Activated CD8-positive, alpha-beta memory T cell treated with anti-CD3 and anti-CD28 coated beads, Interleukin-2, amount 10 ng/mL, durations not matched to agents 7 days and 5 days (primary cell): ENCODE measurements at regions not wholly inside any gene's neighbourhood (a gene's known extent, or its start where the extent isn't known, plus 50 kb on each side); places are given as distances from the start of the nearest gene placed in this dataset.

ENCODE experiments used
- ATAC-seq: fragments of 150-1000 bp; cut with Tn5 transposase; one replicate; pipeline ENCODE4 v1.10.0; 2021; ENCODE audit warnings: moderate library complexity
- CTCF ChIA-PET: fragments of 350-600 bp; sonication (Branson Sonifier 250); formaldehyde crosslinking; loops from one replicate; lab custom pipeline; 2021; ENCODE audit warnings: antibody characterized with exemption; lab: Charles Lee
- DNase-seq: peaks from one replicate; pipeline ENCODE4 v3.0.0-alpha.2; 2020
- H3K27ac Mint-ChIP-seq: one replicate; pipeline ENCODE4 v1.8.0; 2021; ENCODE audit warnings: mild to moderate bottlenecking, mixed read lengths
- H3K27me3 Mint-ChIP-seq: one replicate; pipeline ENCODE4 v1.8.0; 2021; ENCODE audit warnings: mixed read lengths
- H3K36me3 Mint-ChIP-seq: one replicate; pipeline ENCODE4 v1.8.0; 2021; ENCODE audit warnings: mild to moderate bottlenecking, mixed read lengths
- H3K4me1 Mint-ChIP-seq: one replicate; pipeline ENCODE4 v1.8.0; 2021; ENCODE audit warnings: mixed read lengths
- H3K4me3 Mint-ChIP-seq: one replicate; pipeline ENCODE4 v1.8.0; 2021; ENCODE audit warnings: mild to moderate bottlenecking, moderate library complexity, mixed read lengths
- H3K9me3 Mint-ChIP-seq: one replicate; pipeline ENCODE4 v1.8.0; 2022; ENCODE audit warnings: low read depth, mixed read lengths

GRCh38 chr5:14090755-14091154 is 52.4 kb upstream of the TRIO start:
- Mint-ChIP-seq H3K9me3 (peaks cover 4% of the 10 kb centered on the region), H3K27ac (no peak overlapping the region), H3K27me3 (no peaks in the 10 kb centered on the region), H3K4me3 (no peak overlapping the region), H3K4me1 (no peaks in the 10 kb centered on the region), H3K36me3 (no peaks in the 10 kb centered on the region)
- ATAC-seq (no peak), DNase-seq (no peak)
- CTCF ChIA-PET = no interaction called here

- ATAC-seq (no peak), DNase-seq (no peak)
- H3K9me3 Mint-ChIP-seq = peaks cover 4% of the 10 kb centered on the region
- no peak overlapping the region for H3K4me3 Mint-ChIP-seq
- no peak overlapping the region for H3K27ac Mint-ChIP-seq
- H3K4me1 Mint-ChIP-seq = no peaks in the 10 kb centered on the region
- CTCF ChIA-PET = no interaction called here
- no peaks in the 10 kb centered on the region for H3K27me3 Mint-ChIP-seq
- no peaks in the 10 kb centered on the region for H3K36me3 Mint-ChIP-seq
Measured at GRCh38 chr5:14090290-14090689, 52.9 kb upstream of the TRIO start.

GRCh38 chr5:14089198-14089597 is 53.9 kb upstream of the TRIO start:
- Mint-ChIP-seq H3K27me3 (no peaks in the 10 kb centered on the region), H3K27ac (no peak overlapping the region), H3K4me1 (no peaks in the 10 kb centered on the region), H3K4me3 (no peak overlapping the region), H3K9me3 (peaks cover 4% of the 10 kb centered on the region), H3K36me3 (no peaks in the 10 kb centered on the region)
- no peak for DNase-seq
- ATAC-seq = no peak
- CTCF ChIA-PET = no interaction called here

GRCh38 chr5:14086261-14086660 is 56.9 kb upstream of the TRIO start:
- Mint-ChIP-seq H3K4me1 (no peaks in the 10 kb centered on the region), H3K9me3 (peaks cover 4% of the 10 kb centered on the region), H3K4me3 (no peak overlapping the region), H3K27me3 (no peaks in the 10 kb centered on the region), H3K36me3 (no peaks in the 10 kb centered on the region), H3K27ac (no peak overlapping the region)
- no peak for ATAC-seq
- CTCF ChIA-PET = no interaction called here
- no peak for DNase-seq

GRCh38 chr5:14082973-14083372 is 60.2 kb upstream of the TRIO start:
- no peaks in the 10 kb centered on the region for H3K4me1 Mint-ChIP-seq
- no peaks in the 10 kb centered on the region for H3K27me3 Mint-ChIP-seq
- CTCF ChIA-PET = no interaction called here
- no peak for DNase-seq
- H3K27ac Mint-ChIP-seq = no peak overlapping the region
- H3K9me3 Mint-ChIP-seq = peaks cover 3% of the 10 kb centered on the region
- H3K36me3 Mint-ChIP-seq = no peaks in the 10 kb centered on the region
- H3K4me3 Mint-ChIP-seq = no peak overlapping the region
- no peak for ATAC-seq

- CTCF ChIA-PET = no interaction called here
- ATAC-seq (no peak), DNase-seq (no peak)
- Mint-ChIP-seq H3K9me3 (peaks cover 3% of the 10 kb centered on the region), H3K27me3 (no peaks in the 10 kb centered on the region), H3K4me3 (no peak overlapping the region), H3K36me3 (no peaks in the 10 kb centered on the region), H3K27ac (no peak overlapping the region), H3K4me1 (no peaks in the 10 kb centered on the region)
Measured at GRCh38 chr5:14082523-14082922, 60.6 kb upstream of the TRIO start.

GRCh38 chr5:14081791-14082190 is 61.4 kb upstream of the TRIO start:
- CTCF ChIA-PET = no interaction called here
- no peaks in the 10 kb centered on the region for H3K9me3 Mint-ChIP-seq
- no peak for ATAC-seq
- H3K27me3 Mint-ChIP-seq = no peaks in the 10 kb centered on the region
- DNase-seq = no peak
- H3K4me3 Mint-ChIP-seq = no peak overlapping the region
- H3K27ac Mint-ChIP-seq = no peak overlapping the region
- H3K4me1 Mint-ChIP-seq = no peaks in the 10 kb centered on the region
- H3K36me3 Mint-ChIP-seq = no peaks in the 10 kb centered on the region

- no peak overlapping the region for H3K4me3 Mint-ChIP-seq
- H3K27ac Mint-ChIP-seq = no peak overlapping the region
- CTCF ChIA-PET = no interaction called here
- no peaks in the 10 kb centered on the region for H3K27me3 Mint-ChIP-seq
- DNase-seq = no peak
- no peaks in the 10 kb centered on the region for H3K9me3 Mint-ChIP-seq
- H3K36me3 Mint-ChIP-seq = no peaks in the 10 kb centered on the region
- no peak for ATAC-seq
- H3K4me1 Mint-ChIP-seq = no peaks in the 10 kb centered on the region
Measured at GRCh38 chr5:14078716-14079115, 64.4 kb upstream of the TRIO start.

- H3K4me1 Mint-ChIP-seq = no peaks in the 10 kb centered on the region
- CTCF ChIA-PET = no interaction called here
- H3K4me3 Mint-ChIP-seq = no peak overlapping the region
- DNase-seq (no peak), ATAC-seq (no peak)
- H3K27me3 Mint-ChIP-seq = no peaks in the 10 kb centered on the region
- H3K36me3 Mint-ChIP-seq = no peaks in the 10 kb centered on the region
- no peak overlapping the region for H3K27ac Mint-ChIP-seq
- H3K9me3 Mint-ChIP-seq = no peaks in the 10 kb centered on the region
Measured at GRCh38 chr5:14077501-14077900, 65.6 kb upstream of the TRIO start.

- CTCF ChIA-PET = no interaction called here
- ATAC-seq (no peak), DNase-seq (no peak)
- no peaks in the 10 kb centered on the region for H3K36me3 Mint-ChIP-seq
- no peaks in the 10 kb centered on the region for H3K27me3 Mint-ChIP-seq
- no peak overlapping the region for H3K27ac Mint-ChIP-seq
- no peaks in the 10 kb centered on the region for H3K9me3 Mint-ChIP-seq
- no peaks in the 10 kb centered on the region for H3K4me1 Mint-ChIP-seq
- no peak overlapping the region for H3K4me3 Mint-ChIP-seq
Measured at GRCh38 chr5:14076561-14076960, 66.6 kb upstream of the TRIO start.

- Mint-ChIP-seq H3K4me1 (no peaks in the 10 kb centered on the region), H3K4me3 (no peak overlapping the region), H3K27ac (no peak overlapping the region), H3K36me3 (no peaks in the 10 kb centered on the region), H3K27me3 (no peaks in the 10 kb centered on the region), H3K9me3 (no peaks in the 10 kb centered on the region)
- no peak for ATAC-seq
- CTCF ChIA-PET = no interaction called here
- DNase-seq = no peak
Measured at GRCh38 chr5:14075937-14076336, 67.2 kb upstream of the TRIO start.

GRCh38 chr5:14071433-14071832 is 71.7 kb upstream of the TRIO start:
- Mint-ChIP-seq H3K9me3 (no peaks in the 10 kb centered on the region), H3K27me3 (no peaks in the 10 kb centered on the region), H3K4me1 (no peaks in the 10 kb centered on the region), H3K4me3 (no peak overlapping the region), H3K27ac (no peak overlapping the region), H3K36me3 (no peaks in the 10 kb centered on the region)
- ATAC-seq = no peak
- DNase-seq = no peak
- CTCF ChIA-PET = no interaction called here

GRCh38 chr5:14069021-14069420 is 74.1 kb upstream of the TRIO start:
- Mint-ChIP-seq H3K4me3 (no peak overlapping the region), H3K4me1 (no peaks in the 10 kb centered on the region), H3K9me3 (no peaks in the 10 kb centered on the region), H3K36me3 (no peaks in the 10 kb centered on the region), H3K27me3 (no peaks in the 10 kb centered on the region), H3K27ac (no peak overlapping the region)
- no peak for ATAC-seq
- DNase-seq = no peak
- CTCF ChIA-PET = no interaction called here

GRCh38 chr5:14068136-14068535 is 75.0 kb upstream of the TRIO start:
- no peaks in the 10 kb centered on the region for H3K4me1 Mint-ChIP-seq
- no peak for DNase-seq
- no peak overlapping the region for H3K4me3 Mint-ChIP-seq
- CTCF ChIA-PET = no interaction called here
- H3K27me3 Mint-ChIP-seq = no peaks in the 10 kb centered on the region
- H3K27ac Mint-ChIP-seq = no peak overlapping the region
- ATAC-seq = no peak
- H3K36me3 Mint-ChIP-seq = no peaks in the 10 kb centered on the region
- no peaks in the 10 kb centered on the region for H3K9me3 Mint-ChIP-seq

GRCh38 chr5:14066326-14066725 is 76.8 kb upstream of the TRIO start:
- ATAC-seq (no peak), DNase-seq (no peak)
- CTCF ChIA-PET = no interaction called here
- Mint-ChIP-seq H3K27me3 (no peaks in the 10 kb centered on the region), H3K27ac (no peak overlapping the region), H3K9me3 (no peaks in the 10 kb centered on the region), H3K36me3 (no peaks in the 10 kb centered on the region), H3K4me1 (no peaks in the 10 kb centered on the region), H3K4me3 (no peak overlapping the region)
